Caco-2 (cell line): ENCODE measurements at regions not wholly inside any gene's neighbourhood (a gene's known extent, or its start where the extent isn't known, plus 50 kb on each side); places are given as distances from the start of the nearest gene placed in this dataset.

Experiments used
- BruUV-seq: library from RNA; stranded (reverse); fragments of 400-500 nt; replicated peaks from 2 replicates; lab custom pipeline; 2021; lab: Mats Ljungman, UMichigan
- CTCF ChIA-PET: fragments of 300-600 bp; sonication (Branson Sonifier 250); formaldehyde crosslinking; loops from one replicate; lab custom pipeline; 2022; ENCODE audit warnings: antibody characterized with exemption; lab: Charles Lee
- POLR2A ChIA-PET: fragments of 300-600 bp; sonication (Branson Sonifier 250); formaldehyde crosslinking; loops from one replicate; lab custom pipeline; 2022; ENCODE audit warnings: antibody characterized with exemption; lab: Charles Lee
- DNase-seq, 2 experiments: peaks; one replicate each; pipeline versions ENCODE4 v3.0.0 to v3.0.0-alpha.2; 2020 to 2022
- H3K27me3 ChIP-seq: replicated peaks from 2 replicates; pipeline ENCODE4 v1.6.0; 2011; ENCODE audit warnings: low read length; ENCODE audit not compliant: control insufficient read depth, insufficient read depth
- H3K36me3 ChIP-seq: 2 replicates; pipeline ENCODE4 v1.5.1; 2011; ENCODE audit warnings: low read length; ENCODE audit not compliant: control insufficient read depth, insufficient read depth
- H3K4me1 ChIP-seq: fragments of 250-450 bp; sonication (Bioruptor Pico); 2 replicates; pipeline ENCODE4 v1.5.1; 2020; ENCODE audit warnings: mild to moderate bottlenecking
- H3K4me3 ChIP-seq: 2 replicates; pipeline ENCODE4 v1.5.1; 2011; ENCODE audit warnings: low read depth, mild to moderate bottlenecking, control low read depth, low read length
- H3K9me3 ChIP-seq: fragments of 250-450 bp; sonication (Bioruptor Pico); 2 replicates; pipeline ENCODE4 v1.5.1; 2020; ENCODE audit warnings: mild to moderate bottlenecking, moderate library complexity
- H3K27ac Mint-ChIP-seq: one replicate; pipeline ENCODE4 v1.8.0; 2022; ENCODE audit warnings: mixed read lengths; ENCODE audit not compliant: unreplicated experiment
- H3K27me3 Mint-ChIP-seq: one replicate; pipeline ENCODE4 v1.8.0; 2022; ENCODE audit warnings: mixed read lengths; ENCODE audit not compliant: insufficient read depth, unreplicated experiment
- H3K36me3 Mint-ChIP-seq: one replicate; pipeline ENCODE4 v1.8.0; 2022; ENCODE audit warnings: mild to moderate bottlenecking, mixed read lengths; ENCODE audit not compliant: insufficient read depth, unreplicated experiment
- H3K4me1 Mint-ChIP-seq: one replicate; pipeline ENCODE4 v1.8.0; 2022; ENCODE audit warnings: low read depth, mixed read lengths; ENCODE audit not compliant: unreplicated experiment
- H3K4me3 Mint-ChIP-seq: one replicate; pipeline ENCODE4 v1.8.0; 2022; ENCODE audit warnings: mild to moderate bottlenecking, moderate library complexity, mixed read lengths; ENCODE audit not compliant: unreplicated experiment
- H3K9me3 Mint-ChIP-seq: one replicate; pipeline ENCODE4 v1.8.0; 2022; ENCODE audit warnings: mixed read lengths; ENCODE audit not compliant: unreplicated experiment
- CTCF ChIP-seq, 2 experiments: fragments of 200-600 bp in 1 of 2; IDR thresholded peaks; 1 replicate in 1 of 2; 2 replicates in 1 of 2; pipeline versions ENCODE4 v1.5.1 to v1.8.0; 2011 to 2022; ENCODE audit warnings: antibody characterized with exemption in 1 of 2, control low read depth in 1 of 2, inconsistent platforms in 1 of 2, low read depth in 1 of 2, low read length in 1 of 2, mild to moderate bottlenecking in 1 of 2, moderate library complexity in 1 of 2; ENCODE audit not compliant: insufficient read depth in 1 of 2, severe bottlenecking in 1 of 2, unreplicated experiment in 1 of 2
- intact Hi-C: fragments of 100-400 bp; cut with micrococcal nuclease; formaldehyde crosslinking; loops from one replicate; pipeline ENCODE4 v1.10.0; 2022; ENCODE audit not compliant: unreplicated experiment

- H3K4me3 ChIP-seq, result no peak overlapping the region
- H3K27ac Mint-ChIP-seq, result no peak overlapping the region
- no peak overlapping the region for H3K4me3 Mint-ChIP-seq
- no peaks in the 10 kb centered on the region for H3K27me3 ChIP-seq
- H3K9me3 ChIP-seq, result no peaks in the 10 kb centered on the region
- no peaks in the 10 kb centered on the region for H3K4me1 Mint-ChIP-seq
- H3K9me3 Mint-ChIP-seq, result no peaks in the 10 kb centered on the region
- no TSS peak for BruUV-seq
- ChIA-PET POLR2A (no interaction called here), CTCF (interaction anchor here (0.7 kb wide), 1 partner anchor 1741 kb away, joined by 5 read pairs; no protein-coding TSS in a partner anchor)
- DNase-seq, result peak; percentile 66 to 69
- intact Hi-C loops, result loop anchor here (10.0 kb wide), 1 partner anchor 601 kb away; no protein-coding TSS in a partner anchor
- no peaks in the 10 kb centered on the region for H3K36me3 ChIP-seq
- H3K36me3 Mint-ChIP-seq, result no peaks in the 10 kb centered on the region
- peaks cover 15% of the 10 kb centered on the region for H3K27me3 Mint-ChIP-seq
- peak; percentile 66 to 77 for TF ChIP-seq CTCF (IDR thresholded peaks at IDR 0.05; ENCODE audit: insufficient read depth in 1 of 2, low read depth in 1 of 2, low read length in 1 of 2, severe bottlenecking in 1 of 2, unreplicated experiment in 1 of 2)
- no peaks in the 10 kb centered on the region for H3K4me1 ChIP-seq
These were observed 137.9 kb upstream of the MKI67 start for GRCh38 chr10:128263891-128264688.

GRCh38 chr10:128265596-128265995, 139.4 kb upstream of the MKI67 start:
- Mint-ChIP-seq H3K9me3 (no peaks in the 10 kb centered on the region), H3K4me1 (no peaks in the 10 kb centered on the region), H3K27ac (no peak overlapping the region), H3K27me3 (peaks cover 15% of the 10 kb centered on the region), H3K36me3 (no peaks in the 10 kb centered on the region), H3K4me3 (no peak overlapping the region)
- no peaks in the 10 kb centered on the region for H3K9me3 ChIP-seq
- H3K4me1 ChIP-seq, result no peaks in the 10 kb centered on the region
- DNase-seq, result no peak
- no peak for TF ChIP-seq CTCF (IDR thresholded peaks at IDR 0.05; ENCODE audit: insufficient read depth in 1 of 2, low read depth in 1 of 2, low read length in 1 of 2, severe bottlenecking in 1 of 2, unreplicated experiment in 1 of 2)
- intact Hi-C loops, result loop anchor here (10.0 kb wide), 1 partner anchor 599 kb away; no protein-coding TSS in a partner anchor
- POLR2A ChIA-PET, result no interaction called here
- H3K36me3 ChIP-seq, result no peaks in the 10 kb centered on the region
- H3K27me3 ChIP-seq, result no peaks in the 10 kb centered on the region; the same call in 1 of the 2 replicates
- no TSS peak for BruUV-seq
- H3K4me3 ChIP-seq, result no peak overlapping the region
- CTCF ChIA-PET, result no interaction called here

- ChIA-PET POLR2A (no interaction called here), CTCF (interaction anchor here (1.0 to 1.3 kb wide), 2 partner anchors 189 to 262 kb away, joined by 3 to 4 read pairs; no protein-coding TSS in a partner anchor)
- BruUV-seq, result no TSS peak
- Histone ChIP-seq H3K4me1 (no peaks in the 10 kb centered on the region), H3K4me3 (no peak overlapping the region), H3K36me3 (no peaks in the 10 kb centered on the region), H3K9me3 (no peaks in the 10 kb centered on the region), H3K27me3 (no peaks in the 10 kb centered on the region; the same call in 1 of the 2 replicates)
- Mint-ChIP-seq H3K4me1 (no peaks in the 10 kb centered on the region), H3K27ac (no peak overlapping the region), H3K36me3 (no peaks in the 10 kb centered on the region), H3K9me3 (no peaks in the 10 kb centered on the region), H3K4me3 (no peak overlapping the region), H3K27me3 (peaks cover 16% of the 10 kb centered on the region)
- TF ChIP-seq CTCF (IDR thresholded peaks at IDR 0.05; ENCODE audit: insufficient read depth in 1 of 2, low read depth in 1 of 2, low read length in 1 of 2, severe bottlenecking in 1 of 2, unreplicated experiment in 1 of 2), result no peak
- no peak for DNase-seq
- intact Hi-C loops, result loop anchor here (10.0 kb wide), 1 partner anchor 597 kb away; no protein-coding TSS in a partner anchor
These were observed 141.4 kb upstream of the MKI67 start for GRCh38 chr10:128267581-128267980.
